H9 (cell line): ENCODE measurements at regions not wholly inside any gene's neighbourhood (a gene's known extent, or its start where the extent isn't known, plus 50 kb on each side); places are given as distances from the start of the nearest gene placed in this dataset.
"Not testable (repeated sequence)": the region's sequence is repeated elsewhere in the genome, so short reads cannot be mapped to it uniquely, and the experiment has no call there.

ENCODE experiments used
- DNase-seq: peaks from one replicate; pipeline ENCODE4 v3.0.0-alpha.2; 2017
- H2AFZ ChIP-seq: one replicate; pipeline ENCODE4 v1.6.1; 2013; ENCODE audit warnings: mild to moderate bottlenecking, low read length, control low read depth, moderate library complexity
- H2AK5ac ChIP-seq: 2 replicates; pipeline ENCODE4 v1.6.1; 2013; ENCODE audit warnings: low read length, control low read depth, mixed read lengths; ENCODE audit not compliant: insufficient read length
- H2BK120ac ChIP-seq: one replicate; pipeline ENCODE4 v1.6.1; 2013; ENCODE audit warnings: low read depth, mild to moderate bottlenecking, low read length, control low read depth, inconsistent platforms; ENCODE audit not compliant: poor library complexity, severe bottlenecking
- H2BK12ac ChIP-seq: 2 replicates; pipeline ENCODE4 v1.6.1; 2013; ENCODE audit warnings: low read length, control low read depth, mixed read lengths, low read depth; ENCODE audit not compliant: insufficient read length
- H2BK15ac ChIP-seq: 2 replicates; pipeline ENCODE4 v1.6.1; 2013; ENCODE audit warnings: low read depth, low read length, control low read depth
- H2BK20ac ChIP-seq: one replicate; pipeline ENCODE4 v1.6.1; 2013; ENCODE audit warnings: low read depth, mild to moderate bottlenecking, low read length, control low read depth, inconsistent platforms; ENCODE audit not compliant: poor library complexity, severe bottlenecking
- H2BK5ac ChIP-seq: 2 replicates; pipeline ENCODE4 v1.6.1; 2013; ENCODE audit warnings: low read length, control low read depth, mixed read lengths; ENCODE audit not compliant: insufficient read length
- H3K14ac ChIP-seq: 2 replicates; pipeline ENCODE4 v1.6.1; 2013; ENCODE audit warnings: low read length, control low read depth; ENCODE audit not compliant: insufficient read depth
- H3K18ac ChIP-seq: 2 replicates; pipeline ENCODE4 v1.6.1; 2013; ENCODE audit warnings: low read depth, mild to moderate bottlenecking, mixed read lengths, low read length, control low read depth; ENCODE audit not compliant: insufficient read length
- H3K23ac ChIP-seq: 2 replicates; pipeline ENCODE4 v1.6.1; 2013; ENCODE audit warnings: low read length, control low read depth, mixed read lengths, low read depth; ENCODE audit not compliant: insufficient read length
- H3K23me2 ChIP-seq: 2 replicates; pipeline ENCODE4 v1.6.1; 2013; ENCODE audit warnings: low read depth, mild to moderate bottlenecking, mixed read lengths, low read length, control low read depth; ENCODE audit not compliant: insufficient read length, poor library complexity, severe bottlenecking
- H3K27ac ChIP-seq: 2 replicates; pipeline ENCODE4 v1.5.1; 2013; ENCODE audit warnings: low read length, control low read depth, mixed read lengths, low read depth; ENCODE audit not compliant: insufficient read length
- H3K27me3 ChIP-seq: 2 replicates; pipeline ENCODE4 v1.6.1; 2013; ENCODE audit warnings: low read length, control low read depth, inconsistent platforms; ENCODE audit not compliant: insufficient read depth
- H3K4ac ChIP-seq: 2 replicates; pipeline ENCODE4 v1.6.1; 2013; ENCODE audit warnings: low read depth, mild to moderate bottlenecking, control low read depth, inconsistent platforms, low read length, moderate library complexity
- H3K4me1 ChIP-seq: 2 replicates; pipeline ENCODE4 v1.6.1; 2013; ENCODE audit warnings: low read length, control low read depth, inconsistent platforms; ENCODE audit not compliant: insufficient read depth
- H3K4me2 ChIP-seq: 2 replicates; pipeline ENCODE4 v1.6.1; 2013; ENCODE audit warnings: low read length, control low read depth, mixed read lengths; ENCODE audit not compliant: insufficient read length, insufficient read depth
- H3K56ac ChIP-seq: 2 replicates; pipeline ENCODE4 v1.6.1; 2013; ENCODE audit warnings: low read depth, mild to moderate bottlenecking, mixed read lengths, low read length, control low read depth; ENCODE audit not compliant: insufficient read length
- H3K79me1 ChIP-seq: 2 replicates; pipeline ENCODE4 v1.6.1; 2013; ENCODE audit warnings: low read depth, mild to moderate bottlenecking, moderate library complexity, low read length, control low read depth, inconsistent platforms; ENCODE audit not compliant: insufficient read depth, poor library complexity, severe bottlenecking
- H3K79me2 ChIP-seq: 2 replicates; pipeline ENCODE4 v1.6.1; 2013; ENCODE audit warnings: low read length, control low read depth, inconsistent platforms; ENCODE audit not compliant: insufficient read depth
- H3K9ac ChIP-seq: 2 replicates; pipeline ENCODE4 v1.6.1; 2013; ENCODE audit warnings: low read length, control low read depth, mixed read lengths; ENCODE audit not compliant: insufficient read length; ENCODE audit errors: extremely low read depth
- H3K9me3 ChIP-seq: one replicate; pipeline ENCODE4 v1.6.1; 2013; ENCODE audit warnings: low read depth, low read length, inconsistent platforms; ENCODE audit not compliant: control insufficient read depth
- H3T11ph ChIP-seq: one replicate; pipeline ENCODE4 v1.6.1; 2013; ENCODE audit warnings: mild to moderate bottlenecking, low read length, control low read depth, inconsistent platforms
- H4K20me1 ChIP-seq: one replicate; pipeline ENCODE4 v1.6.1; 2013; ENCODE audit not compliant: control insufficient read depth, insufficient read length, insufficient read depth
- H4K5ac ChIP-seq: 2 replicates; pipeline ENCODE4 v1.6.1; 2013; ENCODE audit warnings: low read depth, mild to moderate bottlenecking, mixed read lengths, low read length, control low read depth; ENCODE audit not compliant: insufficient read length
- H4K8ac ChIP-seq: replicated peaks from 2 replicates; pipeline ENCODE4 v1.6.1; 2013; ENCODE audit warnings: low read length, control low read depth, mixed read lengths, low read depth; ENCODE audit not compliant: insufficient read length
- H4K91ac ChIP-seq: 2 replicates; pipeline ENCODE4 v1.6.1; 2013; ENCODE audit warnings: low read depth, mild to moderate bottlenecking, moderate library complexity, mixed read lengths, low read length, control low read depth; ENCODE audit not compliant: insufficient read length
- H3K27ac Mint-ChIP-seq, 3 experiments: 2 replicates in 2 of 3; 3 replicates in 1 of 3; pipeline ENCODE4 v1.8.0; 2020 to 2021; ENCODE audit warnings: mixed read lengths in 3 of 3, mild to moderate bottlenecking in 1 of 3, moderate library complexity in 1 of 3
- H3K27me3 Mint-ChIP-seq: 2 replicates; pipeline ENCODE4 v1.8.0; 2021; ENCODE audit warnings: low read depth, mild to moderate bottlenecking, moderate library complexity, mixed read lengths
- H3K36me3 Mint-ChIP-seq, 3 experiments: 2 replicates in 2 of 3; 3 replicates in 1 of 3; pipeline ENCODE4 v1.8.0; 2020 to 2021; ENCODE audit warnings: low read depth in 3 of 3, mixed read lengths in 3 of 3; ENCODE audit not compliant: insufficient read depth in 1 of 3
- H3K4me1 Mint-ChIP-seq, 2 experiments: 2 replicates each; pipeline ENCODE4 v1.8.0; 2020; ENCODE audit warnings: mixed read lengths in 2 of 2
- H3K4me3 Mint-ChIP-seq, 2 experiments: 2 replicates in 1 of 2; 3 replicates in 1 of 2; pipeline ENCODE4 v1.8.0; 2020 to 2021; ENCODE audit warnings: mild to moderate bottlenecking in 2 of 2, mixed read lengths in 2 of 2, moderate library complexity in 1 of 2
- H3K9me3 Mint-ChIP-seq, 2 experiments: 2 replicates in 1 of 2; 3 replicates in 1 of 2; pipeline ENCODE4 v1.8.0; 2020; ENCODE audit warnings: mild to moderate bottlenecking in 2 of 2, mixed read lengths in 2 of 2, moderate library complexity in 1 of 2
- CTCF ChIP-seq: fragments of 200-600 bp; sonication (generic); conservative IDR thresholded peaks from 3 replicates; pipeline ENCODE4 v1.8.0; 2021; ENCODE audit warnings: antibody characterized with exemption, mild to moderate bottlenecking
- WGBS: extraction: QIAGEN DNeasy Blood & Tissue Kit; methylation state at CpG from one replicate; pipeline ENCODE4 v1.1.7; 2013; ENCODE audit warnings: missing lambda C conversion rate, low lambda C conversion rate, mixed read lengths; ENCODE audit not compliant: insufficient read length; ENCODE audit errors: extremely low coverage; 5-methylcytosine and 5-hydroxymethylcytosine counted together

- no peaks in the 10 kb centered on the region for H3K27me3 ChIP-seq
- H2AK5ac ChIP-seq, result no peak overlapping the region
- Mint-ChIP-seq H3K27me3 (no peaks in the 10 kb centered on the region), H3K9me3 (no peaks in the 10 kb centered on the region), H3K4me3 (no peak overlapping the region), H3K27ac (no peak overlapping the region; a peak in 1 of 7 replicates), H3K36me3 (no peaks in the 10 kb centered on the region), H3K4me1 (peaks cover 0 to 5% of the 10 kb centered on the region in 2 experiments; a peak in 2 of 4 replicates)
- no peak overlapping the region for H2BK12ac ChIP-seq
- H3K4me2 ChIP-seq, result no peak overlapping the region
- no peak overlapping the region for H4K91ac ChIP-seq
- H3T11ph ChIP-seq, result no peak overlapping the region
- H4K5ac ChIP-seq, result no peak overlapping the region
- H3K4ac ChIP-seq, result no peak overlapping the region
- no peak for DNase-seq
- H3K79me2 ChIP-seq, result no peaks in the 10 kb centered on the region
- no peak overlapping the region for H3K23ac ChIP-seq
- no peak overlapping the region for H2AFZ ChIP-seq
- H2BK5ac ChIP-seq, result no peak overlapping the region
- H3K14ac ChIP-seq, result no peak overlapping the region
- no peak for TF ChIP-seq CTCF
- H4K20me1 ChIP-seq, result no peaks in the 10 kb centered on the region
- H3K79me1 ChIP-seq, result no peaks in the 10 kb centered on the region
- WGBS, result no CpG with 5 or more reads among the region's 2 CpGs
- H3K56ac ChIP-seq, result no peak overlapping the region
- no peak overlapping the region for H3K9ac ChIP-seq
- H3K4me1 ChIP-seq, result no peaks in the 10 kb centered on the region
- H2BK15ac ChIP-seq, result no peak overlapping the region
- H3K18ac ChIP-seq, result no peak overlapping the region
- H3K23me2 ChIP-seq, result no peaks in the 10 kb centered on the region
- no peak overlapping the region for H3K27ac ChIP-seq
- H3K9me3 ChIP-seq, result no peaks in the 10 kb centered on the region
- H4K8ac ChIP-seq, result no peak overlapping the region
- no peak overlapping the region for H2BK120ac ChIP-seq
- H2BK20ac ChIP-seq, result no peak overlapping the region
These were observed 1498.1 kb upstream of the PCDH10 start for GRCh38 chr4:131650951-131651350.

GRCh38 chr4:131683314-131683713 lies 1465.8 kb upstream of the PCDH10 start:
- not testable (repeated sequence) for H3K4me1 Mint-ChIP-seq, H3K9ac ChIP-seq, H3K14ac ChIP-seq, H3K79me1 ChIP-seq, H3K79me2 ChIP-seq, H3K4ac ChIP-seq, H2AK5ac ChIP-seq, H3K23me2 ChIP-seq, H3K27me3 Mint-ChIP-seq, H2BK120ac ChIP-seq, H3K27me3 ChIP-seq, H2BK15ac ChIP-seq, H2BK20ac ChIP-seq, H2BK5ac ChIP-seq, H4K8ac ChIP-seq, H3K4me2 ChIP-seq, H3K4me3 Mint-ChIP-seq, H3K27ac Mint-ChIP-seq, H3K27ac ChIP-seq, H4K91ac ChIP-seq, H4K5ac ChIP-seq, DNase-seq, H2BK12ac ChIP-seq, H3K9me3 ChIP-seq, H3K18ac ChIP-seq, H2AFZ ChIP-seq, H4K20me1 ChIP-seq, H3K4me1 ChIP-seq, H3K56ac ChIP-seq, H3T11ph ChIP-seq, H3K23ac ChIP-seq
- Mint-ChIP-seq H3K9me3 (peaks cover 40 to 43% of the 10 kb centered on the region in 2 experiments), H3K36me3 (peaks cover 7 to 29% (median 20%) of the 10 kb centered on the region in 3 experiments; a peak in 6 of 7 replicates)
- no CpG with 5 or more reads among the region's 3 CpGs for WGBS
